Left lung (tissue), 4 donors: ENCODE measurements at regions not wholly inside any gene's neighbourhood (a gene's known extent, or its start where the extent isn't known, plus 50 kb on each side); places are given as distances from the start of the nearest gene placed in this dataset.
A peak's percentile ranks its signal among the peaks of the same experiment; 100 is the strongest.
"Not testable (repeated sequence)": the region's sequence is repeated elsewhere in the genome, so short reads cannot be mapped to it uniquely, and the experiment has no call there.

Experiments used
- ATAC-seq: fragments of 200-7000 bp; cut with Tn5 transposase; one replicate; pipeline ENCODE4 v1.9.1; 2020; ENCODE audit warnings: moderate library complexity
- DNase-seq, 4 donors: peaks; one replicate each; pipeline ENCODE4 v3.0.0-alpha.2; 2013 to 2020
- H3K27ac ChIP-seq, 2 donors: fragments of 200-600 bp; sonication (generic) in 1 of 2; one replicate each; pipeline versions ENCODE4 v1.5.0 to v1.8.0; 2020 to 2021
- H3K27me3 ChIP-seq, 2 donors: fragments of 200-600 bp; sonication (generic) in 1 of 2; one replicate each; pipeline versions ENCODE4 v1.5.0 to v1.8.0; 2020 to 2021
- H3K36me3 ChIP-seq, 2 donors: fragments of 200-600 bp; sonication (generic) in 1 of 2; one replicate each; pipeline versions ENCODE4 v1.5.0 to v1.8.0; 2020 to 2021
- H3K4me1 ChIP-seq, 2 donors: fragments of 200-600 bp; one replicate each; pipeline ENCODE4 v1.8.0; 2021
- H3K4me3 ChIP-seq, 2 donors: fragments of 200-600 bp; sonication (generic) in 1 of 2; one replicate each; pipeline versions ENCODE4 v1.5.0 to v1.8.0; 2020 to 2021; ENCODE audit warnings: mild to moderate bottlenecking in 1 of 2
- H3K9me3 ChIP-seq, 2 donors: fragments of 200-600 bp; sonication (generic) in 1 of 2; one replicate each; pipeline versions ENCODE4 v1.5.0 to v1.8.0; 2020 to 2021
- intact Hi-C, 2 donors: fragments of 100-400 bp; cut with DNase I; formaldehyde crosslinking; loops; one replicate each; pipeline versions ENCODE4 v1.11.2 to v1.14.2; 2022
- TF ChIP-seq, protein P1 (sequence below), 2 donors: fragments of 200-600 bp; sonication (generic) in 1 of 2; IDR thresholded peaks; one replicate each; pipeline versions ENCODE4 v1.5.0 to v1.8.0; 2021; ENCODE audit warnings: antibody characterized with exemption in 2 of 2
- donor health status: DM: no; HTN: yes; CAD: no.
- donor health status: DM: no; HTN: no; CAD: no.

DNA sequence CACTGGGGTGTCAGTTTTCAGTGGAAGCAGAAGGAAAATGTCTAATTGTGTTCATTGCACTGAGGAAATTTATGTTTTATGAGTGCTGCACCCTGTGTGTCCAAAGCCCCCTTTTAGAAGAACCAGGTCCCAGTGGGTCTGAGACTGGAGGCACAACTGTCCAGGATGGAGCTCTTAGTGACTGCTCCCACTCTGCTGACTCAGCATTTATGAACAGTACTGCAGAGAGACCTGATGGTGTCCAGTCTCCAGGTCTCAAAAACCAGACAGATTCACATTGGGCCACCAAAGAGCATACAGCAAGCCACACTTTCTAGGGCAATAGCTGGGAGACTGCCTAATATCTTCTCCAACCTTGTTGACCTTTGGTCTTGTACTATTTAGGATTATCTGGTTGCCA is 321.9 kb downstream of the CBLN1 start:
- no peaks in the 10 kb centered on the region for H3K27me3 ChIP-seq
- no peaks in the 10 kb centered on the region for H3K4me1 ChIP-seq
- ATAC-seq (no peak), DNase-seq (no peak)
- intact Hi-C loops, result no loop called here
- H3K27ac ChIP-seq, result no peak overlapping the region
- no peaks in the 10 kb centered on the region for H3K9me3 ChIP-seq
- no peak overlapping the region for H3K4me3 ChIP-seq
- no peaks in the 10 kb centered on the region for H3K36me3 ChIP-seq
- TF ChIP-seq, protein P1, sequence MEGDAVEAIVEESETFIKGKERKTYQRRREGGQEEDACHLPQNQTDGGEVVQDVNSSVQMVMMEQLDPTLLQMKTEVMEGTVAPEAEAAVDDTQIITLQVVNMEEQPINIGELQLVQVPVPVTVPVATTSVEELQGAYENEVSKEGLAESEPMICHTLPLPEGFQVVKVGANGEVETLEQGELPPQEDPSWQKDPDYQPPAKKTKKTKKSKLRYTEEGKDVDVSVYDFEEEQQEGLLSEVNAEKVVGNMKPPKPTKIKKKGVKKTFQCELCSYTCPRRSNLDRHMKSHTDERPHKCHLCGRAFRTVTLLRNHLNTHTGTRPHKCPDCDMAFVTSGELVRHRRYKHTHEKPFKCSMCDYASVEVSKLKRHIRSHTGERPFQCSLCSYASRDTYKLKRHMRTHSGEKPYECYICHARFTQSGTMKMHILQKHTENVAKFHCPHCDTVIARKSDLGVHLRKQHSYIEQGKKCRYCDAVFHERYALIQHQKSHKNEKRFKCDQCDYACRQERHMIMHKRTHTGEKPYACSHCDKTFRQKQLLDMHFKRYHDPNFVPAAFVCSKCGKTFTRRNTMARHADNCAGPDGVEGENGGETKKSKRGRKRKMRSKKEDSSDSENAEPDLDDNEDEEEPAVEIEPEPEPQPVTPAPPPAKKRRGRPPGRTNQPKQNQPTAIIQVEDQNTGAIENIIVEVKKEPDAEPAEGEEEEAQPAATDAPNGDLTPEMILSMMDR (IDR thresholded peaks at IDR 0.05), result no peak

DNA sequence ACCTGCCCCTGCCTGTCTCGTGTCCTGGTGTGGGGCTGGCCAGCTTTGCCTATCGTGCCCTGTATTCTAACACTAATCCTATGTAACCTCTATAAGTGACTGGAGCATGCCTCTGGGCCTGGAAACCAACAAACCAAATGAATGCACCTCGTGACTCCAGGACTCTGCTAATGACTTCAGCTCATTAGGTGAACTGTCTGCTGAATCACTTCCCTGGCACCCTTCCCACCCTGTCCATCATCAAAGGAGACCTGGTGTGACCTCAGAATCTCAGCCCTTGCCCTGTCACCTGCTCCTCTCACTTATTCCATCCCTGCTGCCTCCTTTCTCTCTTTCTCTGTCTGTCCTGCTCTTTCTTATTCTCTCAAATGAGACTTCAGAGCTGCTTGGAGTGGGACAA is 322.4 kb downstream of the CBLN1 start:
- DNase-seq, result no peak
- Histone ChIP-seq H3K27ac (no peak overlapping the region), H3K4me3 (no peak overlapping the region), H3K36me3 (no peaks in the 10 kb centered on the region), H3K4me1 (no peaks in the 10 kb centered on the region), H3K9me3 (no peaks in the 10 kb centered on the region), H3K27me3 (no peaks in the 10 kb centered on the region)
- TF ChIP-seq, protein P1 (IDR thresholded peaks at IDR 0.05), result no peak
- ATAC-seq, result no peak
- intact Hi-C loops, result no loop called here

DNA sequence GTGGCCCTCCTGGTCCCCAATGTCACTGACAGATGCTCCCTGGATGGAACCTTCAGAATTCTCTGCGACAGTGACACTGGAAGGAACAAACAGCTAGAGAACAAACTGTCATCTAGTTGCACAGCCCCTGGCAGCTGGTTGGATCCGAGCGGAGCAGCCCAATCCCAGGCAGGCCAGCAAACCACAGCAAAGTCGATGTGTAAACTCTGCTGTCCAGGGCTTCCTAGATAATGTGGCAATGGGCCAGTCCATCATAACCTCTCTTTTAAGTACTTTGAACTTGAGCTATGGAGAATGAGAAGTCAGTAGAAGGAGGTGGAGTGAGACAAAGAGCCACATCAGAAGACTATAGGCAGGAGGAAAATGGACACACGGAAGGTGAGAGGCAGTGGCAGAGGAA is 323.0 kb downstream of the CBLN1 start:
- Histone ChIP-seq H3K27ac (no peak overlapping the region), H3K4me3 (no peak overlapping the region), H3K27me3 (no peaks in the 10 kb centered on the region), H3K4me1 (no peaks in the 10 kb centered on the region), H3K9me3 (no peaks in the 10 kb centered on the region), H3K36me3 (no peaks in the 10 kb centered on the region)
- ATAC-seq, result no peak
- intact Hi-C loops, result no loop called here
- DNase-seq, result peak in 1 of 4 donors; percentile 8
- TF ChIP-seq, protein P1 (IDR thresholded peaks at IDR 0.05), result no peak

DNA sequence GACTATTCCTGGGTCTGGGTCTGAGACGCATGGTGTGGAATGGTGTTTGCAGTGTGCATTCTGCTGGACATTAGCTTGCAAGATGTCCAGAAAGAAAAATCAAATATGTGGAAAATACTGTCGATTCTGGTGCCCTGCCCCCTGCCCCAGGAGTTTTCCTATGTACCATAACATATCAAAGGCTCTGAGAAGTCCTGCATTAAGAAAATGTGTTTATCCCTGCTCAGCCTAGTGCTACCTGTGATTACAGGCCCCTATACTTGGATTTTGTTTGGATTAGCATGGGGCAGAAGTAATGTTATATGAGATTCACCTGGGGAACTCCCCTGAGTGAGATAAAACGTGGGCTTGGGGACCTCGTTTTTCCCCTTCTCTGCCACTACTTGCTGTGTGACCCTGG is 325.0 kb downstream of the CBLN1 start:
- no peaks in the 10 kb centered on the region for H3K4me1 ChIP-seq
- no peaks in the 10 kb centered on the region for H3K9me3 ChIP-seq
- ATAC-seq, result no peak
- no peak overlapping the region for H3K4me3 ChIP-seq
- H3K36me3 ChIP-seq, result no peaks in the 10 kb centered on the region
- no peak for DNase-seq
- TF ChIP-seq, protein P1 (IDR thresholded peaks at IDR 0.05), result no peak
- intact Hi-C loops, result no loop called here
- H3K27ac ChIP-seq, result no peak overlapping the region
- H3K27me3 ChIP-seq, result no peaks in the 10 kb centered on the region

DNA sequence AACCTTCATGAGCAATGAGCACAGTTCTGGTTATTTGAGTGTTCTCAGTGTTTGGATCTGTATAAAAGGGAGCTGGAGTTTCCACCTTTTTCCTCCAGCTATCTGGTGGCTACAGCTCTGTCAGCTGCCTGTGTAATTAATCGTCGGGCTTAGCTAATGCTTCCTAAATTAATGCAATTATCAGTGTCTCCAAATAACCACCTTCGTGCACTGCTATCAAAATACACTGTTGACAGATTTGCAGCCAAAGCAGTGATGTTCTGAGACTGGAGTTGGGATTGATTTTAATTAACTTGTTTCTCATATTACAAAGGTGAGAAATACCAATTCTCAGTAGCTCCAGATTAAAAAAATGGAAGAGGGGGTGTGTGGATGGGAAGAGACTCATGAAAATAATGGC is 325.8 kb downstream of the CBLN1 start:
- Histone ChIP-seq H3K4me3 (no peak overlapping the region), H3K27ac (no peak overlapping the region), H3K9me3 (no peaks in the 10 kb centered on the region), H3K4me1 (no peaks in the 10 kb centered on the region), H3K36me3 (no peaks in the 10 kb centered on the region), H3K27me3 (no peaks in the 10 kb centered on the region)
- intact Hi-C loops, result no loop called here
- TF ChIP-seq, protein P1 (IDR thresholded peaks at IDR 0.05), result no peak
- DNase-seq, result no peak
- no peak for ATAC-seq

DNA sequence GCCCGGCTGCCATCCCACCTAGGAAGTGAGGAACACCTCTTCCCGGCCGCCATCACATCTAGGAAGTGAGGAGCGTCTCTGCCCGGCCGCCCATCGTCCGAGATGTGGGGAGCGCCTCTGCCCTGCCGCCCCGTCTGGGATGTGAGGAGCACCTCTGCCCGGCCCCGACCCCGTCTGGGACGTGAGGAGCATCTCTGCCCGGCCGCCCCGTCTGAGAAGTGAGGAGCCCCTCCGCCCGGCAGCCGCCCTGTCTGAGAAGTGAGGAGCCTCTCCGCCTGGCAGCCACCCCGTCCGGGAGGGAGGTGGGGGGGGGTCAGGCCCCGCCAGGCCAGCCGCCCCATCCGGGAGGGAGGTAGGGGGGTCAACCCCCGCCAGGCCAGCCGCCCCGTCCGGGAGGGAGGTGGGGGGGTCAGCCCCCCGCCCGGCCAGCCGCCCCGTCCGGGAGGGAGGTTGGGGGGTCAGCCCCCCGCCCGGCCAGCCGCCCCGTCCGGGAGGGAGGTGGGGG is 330.0 kb downstream of the CBLN1 start:
- DNase-seq, H3K27me3 ChIP-seq, H3K4me1 ChIP-seq, H3K27ac ChIP-seq, H3K36me3 ChIP-seq, ATAC-seq, intact Hi-C loops, H3K4me3 ChIP-seq, H3K9me3 ChIP-seq: not testable (repeated sequence)
